HEK293T (cell line): ENCODE measurements at regions not wholly inside any gene's neighbourhood (a gene's known extent, or its start where the extent isn't known, plus 50 kb on each side); places are given as distances from the start of the nearest gene placed in this dataset.

ENCODE experiments used
- PKNOX1 ChIP-seq: fragments of 450-650 bp; IDR thresholded peaks from 2 replicates; pipeline ENCODE4 v1.6.1; 2016
- ZNF384 ChIP-seq: fragments of 450-650 bp; IDR thresholded peaks from 2 replicates; pipeline ENCODE4 v1.6.1; 2016

DNA sequence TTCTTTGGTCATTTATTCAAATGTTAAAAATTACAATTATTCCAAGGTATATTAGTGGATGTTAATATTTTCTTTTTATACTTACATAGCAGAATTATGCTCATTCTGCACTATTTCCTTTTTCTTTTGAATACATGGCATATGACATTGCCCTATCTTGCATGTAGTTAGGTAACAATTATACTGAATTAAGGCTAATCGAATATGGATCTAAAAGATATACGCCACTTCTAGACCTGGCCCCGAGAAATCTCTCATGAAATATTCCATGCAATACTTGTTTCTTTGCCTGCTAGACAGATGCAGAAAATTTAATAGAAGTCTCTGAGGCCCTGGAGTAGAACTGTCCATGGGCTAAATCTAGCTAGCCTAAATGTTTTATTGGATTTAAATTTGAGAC, 493.4 kb downstream of the OTOL1 start:
- TF ChIP-seq PKNOX1 (no peak), ZNF384 (no peak)
